CD4-positive, alpha-beta memory T cell (primary cell): ENCODE measurements at regions not wholly inside any gene's neighbourhood (a gene's known extent, or its start where the extent isn't known, plus 50 kb on each side); places are given as distances from the start of the nearest gene placed in this dataset.

Experiments
- CTCF ChIA-PET: fragments of 350-600 bp; sonication (Branson Sonifier 250); formaldehyde crosslinking; loops from one replicate; lab custom pipeline; 2021; ENCODE audit warnings: inconsistent platforms; ENCODE audit not compliant: partially characterized antibody; lab: Charles Lee
- POLR2A ChIA-PET: fragments of 350-600 bp; sonication (Branson Sonifier 250); formaldehyde crosslinking; loops from one replicate; lab custom pipeline; 2021; ENCODE audit not compliant: partially characterized antibody; lab: Charles Lee
- DNase-seq, 5 donors: peaks; one replicate each; pipeline versions ENCODE4 v3.0.0 to v3.0.0-alpha.2; 2020 to 2022; ENCODE audit warnings: mixed read lengths in 1 of 5
- H3K27ac ChIP-seq: one replicate; pipeline ENCODE4 v1.7.0; 2013; ENCODE audit warnings: low read depth, low read length
- H3K27me3 ChIP-seq: 2 replicates; pipeline ENCODE4 v1.7.0; 2013; ENCODE audit warnings: mild to moderate bottlenecking, low read length, moderate library complexity; ENCODE audit not compliant: insufficient read depth
- H3K36me3 ChIP-seq: 2 replicates; pipeline ENCODE4 v1.7.0; 2013; ENCODE audit warnings: mild to moderate bottlenecking, low read length, moderate library complexity; ENCODE audit not compliant: insufficient read depth
- H3K4me1 ChIP-seq: 2 replicates; pipeline ENCODE4 v1.7.0; 2013; ENCODE audit warnings: mild to moderate bottlenecking, low read length, moderate library complexity; ENCODE audit not compliant: insufficient read depth
- H3K4me3 ChIP-seq, 2 donors: one replicate each; pipeline ENCODE4 v1.7.0; 2013; ENCODE audit warnings: low read length in 2 of 2, mild to moderate bottlenecking in 1 of 2
- H3K9me3 ChIP-seq, 2 donors: one replicate each; pipeline ENCODE4 v1.7.0; 2013; ENCODE audit warnings: low read length in 2 of 2, control low read depth in 1 of 2; ENCODE audit not compliant: control insufficient read depth in 1 of 2
- H3K27ac Mint-ChIP-seq, 7 donors: one replicate each; pipeline ENCODE4 v1.8.0; 2020 to 2021; ENCODE audit warnings: mixed read lengths in 7 of 7, mild to moderate bottlenecking in 6 of 7, inconsistent platforms in 3 of 7, moderate library complexity in 3 of 7
- H3K27me3 Mint-ChIP-seq, 2 donors: one replicate each; pipeline ENCODE4 v1.8.0; 2020 to 2021; ENCODE audit warnings: mixed read lengths in 2 of 2
- H3K36me3 Mint-ChIP-seq, 2 donors: one replicate each; pipeline ENCODE4 v1.8.0; 2020 to 2021; ENCODE audit warnings: mixed read lengths in 2 of 2, inconsistent platforms in 1 of 2, mild to moderate bottlenecking in 1 of 2
- H3K4me1 Mint-ChIP-seq, 4 donors: one replicate each; pipeline ENCODE4 v1.8.0; 2020 to 2021; ENCODE audit warnings: mixed read lengths in 4 of 4, mild to moderate bottlenecking in 1 of 4
- H3K4me3 Mint-ChIP-seq, 8 donors: one replicate each; pipeline ENCODE4 v1.8.0; 2020 to 2021; ENCODE audit warnings: mixed read lengths in 8 of 8, mild to moderate bottlenecking in 7 of 8, moderate library complexity in 6 of 8, inconsistent platforms in 3 of 8
- H3K9me3 Mint-ChIP-seq, 8 donors: one replicate each; pipeline ENCODE4 v1.8.0; 2020 to 2021; ENCODE audit warnings: mixed read lengths in 8 of 8, mild to moderate bottlenecking in 5 of 8, inconsistent platforms in 3 of 8, moderate library complexity in 1 of 8
- intact Hi-C: fragments of 100-400 bp; cut with micrococcal nuclease; formaldehyde crosslinking; loops from one replicate; pipeline ENCODE4 v1.15.1; 2023

- no peak overlapping the region for H3K4me3 ChIP-seq
- ChIA-PET CTCF (no interaction called here), POLR2A (no interaction called here)
- H3K27me3 ChIP-seq, result no peaks in the 10 kb centered on the region
- Mint-ChIP-seq H3K27me3 (no peaks in the 10 kb centered on the region), H3K27ac (no peak overlapping the region), H3K9me3 (peaks cover 0 to 3% (median 0%) of the 10 kb centered on the region in 8 donors), H3K4me1 (no peaks in the 10 kb centered on the region), H3K36me3 (no peaks in the 10 kb centered on the region), H3K4me3 (no peak overlapping the region)
- DNase-seq, result no peak
- no peaks in the 10 kb centered on the region for H3K9me3 ChIP-seq
- no peaks in the 10 kb centered on the region for H3K36me3 ChIP-seq
- H3K4me1 ChIP-seq, result no peaks in the 10 kb centered on the region
- intact Hi-C loops, result no loop called here
- H3K27ac ChIP-seq, result no peak overlapping the region
Measured at GRCh38 chr2:121149384-121149783, 135.6 kb downstream of the TFCP2L1 start.

GRCh38 chr2:121150126-121150525 is 134.9 kb downstream of the TFCP2L1 start:
- CTCF ChIA-PET, result no interaction called here
- Mint-ChIP-seq H3K27ac (no peak overlapping the region), H3K4me1 (no peaks in the 10 kb centered on the region)

GRCh38 chr2:121150713-121151112 is 134.3 kb downstream of the TFCP2L1 start:
- Mint-ChIP-seq H3K36me3 (no peaks in the 10 kb centered on the region), H3K4me1 (no peaks in the 10 kb centered on the region), H3K4me3 (no peak overlapping the region), H3K27me3 (no peaks in the 10 kb centered on the region), H3K27ac (no peak overlapping the region), H3K9me3 (peaks cover 0 to 5% (median 0%) of the 10 kb centered on the region in 8 donors)
- Histone ChIP-seq H3K4me3 (no peak overlapping the region), H3K27me3 (no peaks in the 10 kb centered on the region), H3K27ac (no peak overlapping the region), H3K4me1 (no peaks in the 10 kb centered on the region), H3K9me3 (no peaks in the 10 kb centered on the region), H3K36me3 (no peaks in the 10 kb centered on the region)
- no peak for DNase-seq
- ChIA-PET CTCF (interaction anchor here (1.3 kb wide), 1 partner anchor 11 kb away, joined by 3 read pairs; no protein-coding TSS in a partner anchor), POLR2A (no interaction called here)
- intact Hi-C loops, result no loop called here

More at GRCh38 chr2:121150126-121150525, 134.9 kb downstream of the TFCP2L1 start:
- Histone ChIP-seq H3K27me3 (no peaks in the 10 kb centered on the region), H3K27ac (no peak overlapping the region), H3K4me1 (no peaks in the 10 kb centered on the region), H3K9me3 (no peaks in the 10 kb centered on the region), H3K36me3 (no peaks in the 10 kb centered on the region), H3K4me3 (no peak overlapping the region)
- H3K36me3 Mint-ChIP-seq, result no peaks in the 10 kb centered on the region
- POLR2A ChIA-PET, result no interaction called here
- H3K27me3 Mint-ChIP-seq, result no peaks in the 10 kb centered on the region
- DNase-seq, result no peak
- H3K9me3 Mint-ChIP-seq, result peaks cover 0 to 3% (median 0%) of the 10 kb centered on the region in 8 donors
- no peak overlapping the region for H3K4me3 Mint-ChIP-seq
- intact Hi-C loops, result no loop called here

- Histone ChIP-seq H3K4me1 (no peaks in the 10 kb centered on the region), H3K27ac (no peak overlapping the region), H3K4me3 (no peak overlapping the region), H3K36me3 (no peaks in the 10 kb centered on the region), H3K27me3 (no peaks in the 10 kb centered on the region), H3K9me3 (no peaks in the 10 kb centered on the region)
- no peaks in the 10 kb centered on the region for H3K4me1 Mint-ChIP-seq
- intact Hi-C loops, result no loop called here
- DNase-seq, result no peak
- no peak overlapping the region for H3K27ac Mint-ChIP-seq
- CTCF ChIA-PET, result interaction anchor here (1.3 kb wide), 1 partner anchor 12 kb away, joined by 3 read pairs; no protein-coding TSS in a partner anchor
- peaks cover 0 to 11% (median 3%) of the 10 kb centered on the region in 8 donors for H3K9me3 Mint-ChIP-seq
- H3K36me3 Mint-ChIP-seq, result no peaks in the 10 kb centered on the region
- no peak overlapping the region for H3K4me3 Mint-ChIP-seq
- H3K27me3 Mint-ChIP-seq, result no peaks in the 10 kb centered on the region
- POLR2A ChIA-PET, result no interaction called here
Measured at GRCh38 chr2:121151311-121152109, 133.5 kb downstream of the TFCP2L1 start.

GRCh38 chr2:121152861-121153260 is 132.1 kb downstream of the TFCP2L1 start:
- intact Hi-C loops, result no loop called here
- no peaks in the 10 kb centered on the region for H3K9me3 ChIP-seq
- no peaks in the 10 kb centered on the region for H3K27me3 Mint-ChIP-seq
- no peaks in the 10 kb centered on the region for H3K4me1 ChIP-seq
- H3K4me3 ChIP-seq, result no peak overlapping the region
- H3K9me3 Mint-ChIP-seq, result peaks cover 0 to 22% (median 8%) of the 10 kb centered on the region in 8 donors
- no peaks in the 10 kb centered on the region for H3K4me1 Mint-ChIP-seq
- H3K36me3 Mint-ChIP-seq, result peaks cover 0 to under 1% of the 10 kb centered on the region in 2 donors
- no peak overlapping the region for H3K27ac Mint-ChIP-seq
- no peak overlapping the region for H3K4me3 Mint-ChIP-seq
- CTCF ChIA-PET, result no interaction called here
- H3K27me3 ChIP-seq, result no peaks in the 10 kb centered on the region
- H3K27ac ChIP-seq, result no peak overlapping the region
- H3K36me3 ChIP-seq, result no peaks in the 10 kb centered on the region
- POLR2A ChIA-PET, result no interaction called here
- no peak for DNase-seq

- H3K4me1 Mint-ChIP-seq, result no peaks in the 10 kb centered on the region
- Histone ChIP-seq H3K27ac (no peak overlapping the region), H3K4me3 (no peak overlapping the region), H3K36me3 (no peaks in the 10 kb centered on the region), H3K27me3 (no peaks in the 10 kb centered on the region), H3K9me3 (no peaks in the 10 kb centered on the region), H3K4me1 (no peaks in the 10 kb centered on the region)
- peak overlapping the region in 1 of 8 donors; percentile 56 for H3K4me3 Mint-ChIP-seq
- CTCF ChIA-PET, result no interaction called here
- no peak overlapping the region for H3K27ac Mint-ChIP-seq
- no peak for DNase-seq
- intact Hi-C loops, result no loop called here
- H3K9me3 Mint-ChIP-seq, result peaks cover 0 to 27% (median 14%) of the 10 kb centered on the region in 8 donors
- no peaks in the 10 kb centered on the region for H3K27me3 Mint-ChIP-seq
- POLR2A ChIA-PET, result no interaction called here
- H3K36me3 Mint-ChIP-seq, result peaks cover 0 to 4% of the 10 kb centered on the region in 2 donors
Measured at GRCh38 chr2:121153516-121153915, 131.5 kb downstream of the TFCP2L1 start.

GRCh38 chr2:121155502-121156056 is 129.4 kb downstream of the TFCP2L1 start:
- no peak overlapping the region for H3K27ac Mint-ChIP-seq
- intact Hi-C loops, result no loop called here
- DNase-seq, result no peak
- no peak overlapping the region for H3K27ac ChIP-seq
- H3K4me1 Mint-ChIP-seq, result no peaks in the 10 kb centered on the region
- no peak overlapping the region for H3K4me3 Mint-ChIP-seq
- H3K36me3 Mint-ChIP-seq, result peaks cover 0 to 4% of the 10 kb centered on the region in 2 donors
- H3K4me1 ChIP-seq, result no peaks in the 10 kb centered on the region
- H3K27me3 Mint-ChIP-seq, result no peaks in the 10 kb centered on the region
- peaks cover 0 to 34% (median 18%) of the 10 kb centered on the region in 8 donors for H3K9me3 Mint-ChIP-seq
- H3K4me3 ChIP-seq, result no peak overlapping the region
- POLR2A ChIA-PET, result no interaction called here
- no peaks in the 10 kb centered on the region for H3K27me3 ChIP-seq
- CTCF ChIA-PET, result no interaction called here
- H3K9me3 ChIP-seq, result no peaks in the 10 kb centered on the region
- no peaks in the 10 kb centered on the region for H3K36me3 ChIP-seq
